CD14-positive monocyte (primary cell): ENCODE measurements at regions not wholly inside any gene's neighbourhood (a gene's known extent, or its start where the extent isn't known, plus 50 kb on each side); places are given as distances from the start of the nearest gene placed in this dataset.

Experiments
- DNase-seq, 3 donors: peaks; one replicate each; pipeline ENCODE4 v3.0.0-alpha.2; 2011 to 2022
- H2AFZ ChIP-seq: 2 replicates; pipeline ENCODE4 v1.6.0; 2012; ENCODE audit warnings: mild to moderate bottlenecking, low read depth, low read length, inconsistent platforms; ENCODE audit not compliant: insufficient read depth, poor library complexity, severe bottlenecking
- H3K27ac ChIP-seq, 2 donors: 1 replicate in 1 of 2; 2 replicates in 1 of 2; pipeline ENCODE4 v1.5.1; 2012 to 2013; ENCODE audit warnings: low read length in 2 of 2, control low read depth in 1 of 2, inconsistent platforms in 1 of 2, low read depth in 1 of 2, mild to moderate bottlenecking in 1 of 2
- H3K27me3 ChIP-seq, 2 donors: one replicate each; pipeline versions ENCODE4 v1.6.0 to v1.6.1; 2011 to 2013; ENCODE audit warnings: low read length in 2 of 2; ENCODE audit not compliant: control insufficient read depth in 2 of 2, insufficient read depth in 2 of 2
- H3K36me3 ChIP-seq, 2 donors: replicated peaks in 1 of 2; 1 replicate in 1 of 2; 2 replicates in 1 of 2; pipeline versions ENCODE4 v1.5.1 to v1.6.1; 2012 to 2013; ENCODE audit warnings: low read length in 2 of 2, control low read depth in 1 of 2, inconsistent platforms in 1 of 2, mild to moderate bottlenecking in 1 of 2; ENCODE audit not compliant: insufficient read depth in 2 of 2, control insufficient read depth in 1 of 2
- H3K4me1 ChIP-seq, 2 donors: 1 replicate in 1 of 2; 2 replicates in 1 of 2; pipeline versions ENCODE4 v1.5.1 to v1.6.1; 2012 to 2013; ENCODE audit warnings: low read length in 2 of 2, control low read depth in 1 of 2, inconsistent platforms in 1 of 2, mild to moderate bottlenecking in 1 of 2, moderate library complexity in 1 of 2; ENCODE audit not compliant: insufficient read depth in 2 of 2, control insufficient read depth in 1 of 2
- H3K4me2 ChIP-seq: replicated peaks from 2 replicates; pipeline ENCODE3; 2012; ENCODE audit warnings: low read length, moderate library complexity, mild to moderate bottlenecking; ENCODE audit not compliant: poor library complexity, severe bottlenecking; ENCODE audit errors: extremely low read depth
- H3K4me3 ChIP-seq, 3 experiments: fragments of 200-600 bp in 1 of 3; sonication (generic) in 1 of 3; replicated peaks in 1 of 3; 1 replicate in 2 of 3; 2 replicates in 1 of 3; pipeline ENCODE4 v1.5.1; 2011 to 2013; ENCODE audit warnings: low read length in 3 of 3, mild to moderate bottlenecking in 3 of 3, control low read depth in 2 of 3, low read depth in 2 of 3, inconsistent platforms in 1 of 3, moderate library complexity in 1 of 3
- H3K79me2 ChIP-seq: 2 replicates; pipeline ENCODE4 v1.6.0; 2012; ENCODE audit warnings: mild to moderate bottlenecking, control low read depth, inconsistent platforms, low read length, moderate library complexity; ENCODE audit not compliant: insufficient read depth
- H3K9ac ChIP-seq: 2 replicates; pipeline ENCODE4 v1.6.0; 2017; ENCODE audit warnings: low read length, mild to moderate bottlenecking; ENCODE audit not compliant: insufficient read depth, poor library complexity, severe bottlenecking
- H3K9me3 ChIP-seq, 2 donors: replicated peaks in 1 of 2; 1 replicate in 1 of 2; 2 replicates in 1 of 2; pipeline versions ENCODE4 v1.5.1 to v1.6.1; 2012 to 2013; ENCODE audit warnings: low read length in 2 of 2, control low read depth in 1 of 2; ENCODE audit not compliant: control insufficient read depth in 1 of 2, insufficient read depth in 1 of 2
- H4K20me1 ChIP-seq: 2 replicates; pipeline ENCODE4 v1.6.0; 2012; ENCODE audit warnings: mild to moderate bottlenecking, low read length, control low read depth, moderate library complexity; ENCODE audit not compliant: insufficient read depth
- H3K27ac Mint-ChIP-seq, 7 donors: one replicate each; pipeline ENCODE4 v1.8.0; 2020; ENCODE audit warnings: mild to moderate bottlenecking in 7 of 7, mixed read lengths in 7 of 7, moderate library complexity in 6 of 7, inconsistent platforms in 2 of 7
- H3K27me3 Mint-ChIP-seq, 3 donors: one replicate each; pipeline ENCODE4 v1.8.0; 2021 to 2022; ENCODE audit warnings: low read depth in 3 of 3, mild to moderate bottlenecking in 3 of 3, mixed read lengths in 3 of 3, moderate library complexity in 3 of 3, inconsistent platforms in 1 of 3
- H3K36me3 Mint-ChIP-seq, 2 donors: one replicate each; pipeline ENCODE4 v1.8.0; 2020; ENCODE audit warnings: mixed read lengths in 2 of 2, inconsistent platforms in 1 of 2, mild to moderate bottlenecking in 1 of 2
- H3K4me1 Mint-ChIP-seq: one replicate; pipeline ENCODE4 v1.8.0; 2020; ENCODE audit warnings: mild to moderate bottlenecking, mixed read lengths
- H3K4me3 Mint-ChIP-seq, 2 donors: one replicate each; pipeline ENCODE4 v1.8.0; 2020; ENCODE audit warnings: mild to moderate bottlenecking in 2 of 2, mixed read lengths in 2 of 2, moderate library complexity in 1 of 2
- H3K9me3 Mint-ChIP-seq, 7 donors: one replicate each; pipeline ENCODE4 v1.8.0; 2020 to 2022; ENCODE audit warnings: mixed read lengths in 7 of 7, mild to moderate bottlenecking in 6 of 7, moderate library complexity in 6 of 7, inconsistent platforms in 2 of 7
- CTCF ChIP-seq: fragments of 200-600 bp; IDR thresholded peaks from one replicate; pipeline ENCODE4 v1.8.0; 2022; ENCODE audit warnings: antibody characterized with exemption, mild to moderate bottlenecking
- WGBS: methylation state at CpG from one replicate; pipeline ENCODE4 v1.1.5; 2013; ENCODE audit warnings: missing lambda C conversion rate; ENCODE audit not compliant: insufficient coverage; 5-methylcytosine and 5-hydroxymethylcytosine counted together
- intact Hi-C, 2 donors: fragments of 100-400 bp; cut with micrococcal nuclease; formaldehyde crosslinking; loops; one replicate each; pipeline versions ENCODE4 v1.15.0 to v1.15.1; 2023

- no peaks in the 10 kb centered on the region for H3K27me3 ChIP-seq
- TF ChIP-seq CTCF: no peak
- intact Hi-C loops: no loop called here
- Mint-ChIP-seq H3K9me3 (peaks cover 2 to 16% (median 5%) of the 10 kb centered on the region in 7 donors), H3K36me3 (no peaks in the 10 kb centered on the region), H3K27me3 (peaks cover 0 to 1% (median 0%) of the 10 kb centered on the region in 3 donors), H3K27ac (no peak overlapping the region), H3K4me1 (peaks cover 10% of the 10 kb centered on the region), H3K4me3 (no peak overlapping the region)
- no peak overlapping the region for H2AFZ ChIP-seq
- no peak for DNase-seq
- H3K9ac ChIP-seq: no peak overlapping the region
- no peaks in the 10 kb centered on the region for H3K36me3 ChIP-seq
- H3K4me2 ChIP-seq: no peak overlapping the region
- peaks cover 4 to 22% of the 10 kb centered on the region in 2 donors for H3K9me3 ChIP-seq
- no peak overlapping the region for H3K27ac ChIP-seq
- H3K4me3 ChIP-seq: no peak overlapping the region
- 89% methylated on average over 8 of the region's 14 CpGs for whole genome bisulfite sequencing
- peaks cover 0 to 5% of the 10 kb centered on the region in 2 donors for H3K4me1 ChIP-seq
- H4K20me1 ChIP-seq: no peaks in the 10 kb centered on the region
- H3K79me2 ChIP-seq: no peaks in the 10 kb centered on the region
Observed at GRCh38 chr12:127760357-127760756, 506.6 kb upstream of the TMEM132C start.

- Histone ChIP-seq H3K9me3 (peaks cover 4 to 17% of the 10 kb centered on the region in 2 donors), H4K20me1 (no peaks in the 10 kb centered on the region), H3K27ac (no peak overlapping the region), H3K79me2 (no peaks in the 10 kb centered on the region), H2AFZ (no peak overlapping the region), H3K4me2 (no peak overlapping the region), H3K27me3 (no peaks in the 10 kb centered on the region), H3K4me3 (no peak overlapping the region), H3K9ac (no peak overlapping the region), H3K4me1 (peaks cover 0 to 5% of the 10 kb centered on the region in 2 donors), H3K36me3 (no peaks in the 10 kb centered on the region)
- 96% methylated on average over 21 of the region's 22 CpGs for WGBS
- H3K4me1 Mint-ChIP-seq: peaks cover 10% of the 10 kb centered on the region
- H3K36me3 Mint-ChIP-seq: no peaks in the 10 kb centered on the region
- peaks cover 2 to 16% (median 5%) of the 10 kb centered on the region in 7 donors for H3K9me3 Mint-ChIP-seq
- H3K27me3 Mint-ChIP-seq: peaks cover 0 to 3% (median 0%) of the 10 kb centered on the region in 3 donors
- TF ChIP-seq CTCF: no peak
- H3K27ac Mint-ChIP-seq: no peak overlapping the region
- H3K4me3 Mint-ChIP-seq: no peak overlapping the region
- intact Hi-C loops: no loop called here
- no peak for DNase-seq
Observed at GRCh38 chr12:127760996-127761395, 506.0 kb upstream of the TMEM132C start.
